ENCODE measurements at regions not wholly inside any gene's neighbourhood (a gene's known extent, or its start where the extent isn't known, plus 50 kb on each side); places are given as distances from the start of the nearest gene placed in this dataset.

DNA sequence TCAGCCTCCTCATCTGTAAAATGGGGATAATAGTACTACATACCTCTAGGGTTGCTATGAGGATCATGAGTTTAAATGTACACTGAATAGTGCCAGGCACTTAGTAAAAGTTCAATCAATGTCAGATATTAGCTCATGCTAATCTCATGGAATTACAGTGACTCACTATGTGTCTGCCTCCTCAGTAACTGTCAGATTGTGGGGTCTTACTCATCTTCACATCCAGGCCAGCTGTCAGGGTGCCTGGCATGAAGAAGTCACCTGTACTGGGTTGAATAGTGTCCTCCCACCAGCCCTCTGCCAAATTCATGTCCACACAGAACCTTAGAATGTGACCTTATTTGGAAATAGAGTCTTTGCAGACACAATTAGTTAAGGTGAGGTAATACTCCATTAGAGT lies 54.3 kb upstream of the STIM2 start:
- H3K4me1 Mint-ChIP-seq = peaks cover 19% of the 10 kb centered on the region
- no peaks in the 10 kb centered on the region for H3K36me3 Mint-ChIP-seq
- ATAC-seq (ENCODE audit: low read depth) (no peak), DNase-seq (ENCODE audit: low spot score in 2 of 2) (no peak)
- no peak overlapping the region for H3K27ac Mint-ChIP-seq
- no peak overlapping the region for H3K4me3 Mint-ChIP-seq
- peaks cover 16% of the 10 kb centered on the region for H3K27me3 Mint-ChIP-seq
- H3K9me3 Mint-ChIP-seq = peaks cover 3% of the 10 kb centered on the region

DNA sequence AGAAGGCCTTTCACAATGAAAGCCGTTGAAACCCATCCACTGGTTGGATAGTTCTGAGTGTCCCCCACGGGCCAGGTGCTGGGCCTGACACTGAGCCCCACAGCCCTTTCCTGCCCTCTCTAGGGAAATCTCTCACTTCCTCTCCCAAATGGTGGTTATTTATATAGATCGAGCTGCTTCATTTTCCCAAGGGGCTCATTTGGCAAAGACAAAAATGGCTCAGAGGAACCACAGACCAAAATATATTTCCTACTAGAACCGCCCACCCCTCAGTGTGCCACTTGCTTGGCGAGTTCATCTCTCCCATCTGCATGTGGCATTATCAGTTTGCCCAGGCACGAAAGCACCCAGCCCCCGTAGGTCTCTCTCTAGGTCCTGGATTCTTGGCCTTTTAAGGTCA lies 53.3 kb upstream of the STIM2 start:
- Mint-ChIP-seq H3K36me3 (no peaks in the 10 kb centered on the region), H3K4me1 (peaks cover 27% of the 10 kb centered on the region), H3K27ac (no peak overlapping the region), H3K4me3 (peak overlapping the region; percentile 18), H3K9me3 (peaks cover 4% of the 10 kb centered on the region), H3K27me3 (peaks cover 21% of the 10 kb centered on the region)
- peak; percentile 72 for ATAC-seq (ENCODE audit: low read depth)
- DNase-seq (ENCODE audit: low spot score in 2 of 2) = no peak

GRCh38 chr4:26809811-26810210 lies 50.8 kb upstream of the STIM2 start:
- DNase-seq (ENCODE audit: low spot score in 2 of 2) (no peak), ATAC-seq (ENCODE audit: low read depth) (no peak)
- H3K27me3 Mint-ChIP-seq = peaks cover 26% of the 10 kb centered on the region
- no peak overlapping the region for H3K27ac Mint-ChIP-seq
- H3K4me3 Mint-ChIP-seq = no peak overlapping the region
- H3K9me3 Mint-ChIP-seq = peaks cover 4% of the 10 kb centered on the region
- H3K4me1 Mint-ChIP-seq = peaks cover 25% of the 10 kb centered on the region
- no peaks in the 10 kb centered on the region for H3K36me3 Mint-ChIP-seq

All from memory B cell (primary cell).